Fibroblast of the aortic adventitia (primary cell): ENCODE measurements at regions not wholly inside any gene's neighbourhood (a gene's known extent, or its start where the extent isn't known, plus 50 kb on each side); places are given as distances from the start of the nearest gene placed in this dataset.

Source experiments
- DNase-seq: peaks from one replicate; pipeline ENCODE4 v3.0.0-alpha.2; 2010; ENCODE audit warnings: low read depth
- H3K4me3 ChIP-seq: 2 replicates; pipeline ENCODE4 v1.5.1; 2011; ENCODE audit warnings: low read depth, mild to moderate bottlenecking, control low read depth, low read length, moderate library complexity
- TF ChIP-seq, protein P1 (sequence below): IDR thresholded peaks from 2 replicates; pipeline ENCODE4 v1.5.1; 2011; ENCODE audit warnings: mild to moderate bottlenecking, low read length, control low read depth, inconsistent platforms; ENCODE audit not compliant: insufficient read depth

DNA sequence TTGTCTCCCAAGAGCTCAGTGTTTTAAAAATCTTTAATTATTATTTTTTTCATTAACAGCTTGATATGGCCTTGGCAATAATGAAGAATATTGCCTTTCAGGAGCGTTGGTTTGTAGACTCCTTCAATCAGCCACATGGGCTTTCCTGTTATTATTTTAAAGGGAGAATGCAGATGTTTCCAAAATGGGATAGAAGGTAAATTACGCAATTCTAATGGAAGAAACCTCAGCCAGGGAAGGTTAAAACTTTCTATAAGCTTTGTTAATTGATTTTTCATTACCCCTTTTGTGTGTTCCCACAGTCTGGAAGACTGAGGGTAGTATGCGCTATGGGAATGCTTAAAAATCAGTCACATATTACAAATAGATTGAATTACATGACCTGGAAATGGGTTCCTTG is 188.4 kb upstream of the NAV3 start:
- no peak for DNase-seq

DNA sequence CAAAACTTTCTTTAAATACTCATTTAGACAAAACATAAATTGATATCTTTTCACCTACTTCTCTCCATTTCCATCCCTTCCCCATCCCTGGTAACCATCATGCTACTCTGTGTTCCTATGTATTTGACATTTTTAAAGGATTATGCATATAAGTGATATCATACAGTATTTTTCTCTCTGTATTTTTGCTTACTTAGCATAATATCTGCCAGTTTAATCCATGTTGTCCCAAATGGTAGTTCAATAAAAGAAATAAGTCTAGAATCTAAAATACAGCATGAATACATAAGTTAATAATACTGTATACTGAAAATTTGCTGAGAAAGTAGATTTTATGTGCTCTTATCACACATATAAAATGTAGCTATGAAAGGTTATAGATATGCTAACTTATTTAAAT is 190.3 kb upstream of the NAV3 start:
- H3K4me3 ChIP-seq = no peak overlapping the region
- TF ChIP-seq, protein P1, sequence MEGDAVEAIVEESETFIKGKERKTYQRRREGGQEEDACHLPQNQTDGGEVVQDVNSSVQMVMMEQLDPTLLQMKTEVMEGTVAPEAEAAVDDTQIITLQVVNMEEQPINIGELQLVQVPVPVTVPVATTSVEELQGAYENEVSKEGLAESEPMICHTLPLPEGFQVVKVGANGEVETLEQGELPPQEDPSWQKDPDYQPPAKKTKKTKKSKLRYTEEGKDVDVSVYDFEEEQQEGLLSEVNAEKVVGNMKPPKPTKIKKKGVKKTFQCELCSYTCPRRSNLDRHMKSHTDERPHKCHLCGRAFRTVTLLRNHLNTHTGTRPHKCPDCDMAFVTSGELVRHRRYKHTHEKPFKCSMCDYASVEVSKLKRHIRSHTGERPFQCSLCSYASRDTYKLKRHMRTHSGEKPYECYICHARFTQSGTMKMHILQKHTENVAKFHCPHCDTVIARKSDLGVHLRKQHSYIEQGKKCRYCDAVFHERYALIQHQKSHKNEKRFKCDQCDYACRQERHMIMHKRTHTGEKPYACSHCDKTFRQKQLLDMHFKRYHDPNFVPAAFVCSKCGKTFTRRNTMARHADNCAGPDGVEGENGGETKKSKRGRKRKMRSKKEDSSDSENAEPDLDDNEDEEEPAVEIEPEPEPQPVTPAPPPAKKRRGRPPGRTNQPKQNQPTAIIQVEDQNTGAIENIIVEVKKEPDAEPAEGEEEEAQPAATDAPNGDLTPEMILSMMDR = no peak
- DNase-seq = no peak

More for the DNA sequence above, 188.4 kb upstream of the NAV3 start:
- H3K4me3 ChIP-seq = no peak overlapping the region
- TF ChIP-seq, protein P1 = no peak

DNA sequence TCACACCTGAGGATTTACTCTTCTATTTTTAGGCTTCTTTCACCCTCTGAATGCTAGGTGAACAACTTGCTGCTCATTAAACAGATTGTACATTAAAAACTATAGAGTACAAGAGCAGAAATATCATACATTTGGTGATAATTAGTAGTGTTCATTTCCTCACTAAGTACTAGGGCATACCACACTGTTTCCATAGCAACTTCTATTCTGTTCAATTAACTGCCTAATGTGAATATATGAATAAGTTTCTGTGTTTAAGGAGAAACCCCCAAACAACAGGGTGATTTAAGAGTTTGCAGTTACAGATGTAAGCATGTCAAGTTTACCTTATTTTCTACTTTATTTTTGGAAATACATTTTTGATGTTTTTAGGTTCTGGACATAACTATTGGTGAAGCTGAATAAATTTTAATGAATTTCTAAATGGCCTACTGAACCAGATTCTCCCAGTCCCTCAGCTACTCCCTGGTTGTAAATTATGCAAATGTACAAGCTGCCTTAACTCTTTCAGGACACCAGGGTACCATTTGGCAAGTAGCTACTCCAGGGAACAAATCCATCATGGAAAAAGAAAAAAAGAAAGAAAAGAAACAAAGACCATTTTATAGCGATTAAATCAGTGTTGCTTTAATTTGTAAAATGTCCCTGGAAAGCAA is 199.8 kb upstream of the NAV3 start:
- DNase-seq = no peak
- TF ChIP-seq, protein P1 = no peak

DNA sequence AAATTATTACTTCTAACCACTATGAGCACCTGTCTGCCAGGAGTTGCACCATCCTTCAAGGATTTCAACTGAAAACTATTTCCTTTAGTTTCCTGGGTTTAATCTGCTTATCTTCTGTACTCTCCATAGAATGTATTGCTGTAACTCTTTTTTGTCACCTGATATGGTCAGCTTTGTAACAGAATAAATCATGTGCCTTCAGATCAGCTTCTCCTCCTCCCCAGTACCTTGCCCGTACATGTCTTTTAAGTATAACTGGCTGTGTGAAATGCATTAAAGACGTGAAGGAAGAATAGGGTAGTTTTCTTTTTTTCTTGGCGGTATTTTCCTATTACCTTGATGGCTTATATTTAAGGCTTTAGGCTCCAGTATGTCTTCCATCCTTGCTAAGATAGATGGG is 200.3 kb upstream of the NAV3 start:
- TF ChIP-seq, protein P1 = no peak
- no peak overlapping the region for H3K4me3 ChIP-seq
- DNase-seq = no peak

More for the DNA sequence above, 199.8 kb upstream of the NAV3 start:
- H3K4me3 ChIP-seq = no peak overlapping the region

DNA sequence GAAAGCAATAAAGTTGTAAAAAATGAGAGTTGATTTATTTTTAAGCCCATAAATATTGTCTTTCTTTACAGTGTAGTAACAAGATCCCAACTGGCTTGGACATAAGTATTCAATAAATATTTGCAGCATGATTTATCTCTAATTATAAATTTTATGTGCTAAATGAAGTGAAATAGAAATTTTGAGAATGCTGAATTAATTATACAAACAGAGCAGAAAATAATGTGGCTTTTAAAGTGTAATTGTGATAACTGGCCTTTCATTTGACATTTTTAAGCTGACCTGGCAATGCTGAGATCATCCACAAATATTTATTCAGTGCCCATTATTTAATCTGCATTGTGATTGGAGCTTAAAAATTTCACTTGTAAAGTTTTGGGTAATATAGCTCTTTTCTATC is 201.6 kb upstream of the NAV3 start:
- no peak for DNase-seq
- no peak overlapping the region for H3K4me3 ChIP-seq
- TF ChIP-seq, protein P1 = no peak

DNA sequence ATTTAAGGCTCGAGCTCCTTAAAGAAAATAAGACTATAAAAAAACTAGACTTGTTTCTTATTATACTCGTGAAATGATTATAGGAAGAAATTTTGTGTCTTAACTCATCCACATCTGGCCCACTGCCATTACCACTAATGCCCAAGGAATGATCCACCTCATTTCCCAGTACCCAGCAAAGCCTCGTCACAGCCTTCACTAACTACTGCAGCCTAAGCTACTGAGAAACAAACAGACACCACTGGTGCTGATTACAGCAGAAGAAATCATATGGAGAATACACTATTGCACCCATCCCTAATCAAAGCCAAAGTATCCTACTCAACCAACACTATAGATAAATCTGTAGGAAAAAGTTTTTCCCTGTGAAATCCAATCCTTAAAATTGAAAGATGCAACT is 205.3 kb upstream of the NAV3 start:
- DNase-seq = peak; percentile 85
- TF ChIP-seq, protein P1 = no peak
- no peak overlapping the region for H3K4me3 ChIP-seq

DNA sequence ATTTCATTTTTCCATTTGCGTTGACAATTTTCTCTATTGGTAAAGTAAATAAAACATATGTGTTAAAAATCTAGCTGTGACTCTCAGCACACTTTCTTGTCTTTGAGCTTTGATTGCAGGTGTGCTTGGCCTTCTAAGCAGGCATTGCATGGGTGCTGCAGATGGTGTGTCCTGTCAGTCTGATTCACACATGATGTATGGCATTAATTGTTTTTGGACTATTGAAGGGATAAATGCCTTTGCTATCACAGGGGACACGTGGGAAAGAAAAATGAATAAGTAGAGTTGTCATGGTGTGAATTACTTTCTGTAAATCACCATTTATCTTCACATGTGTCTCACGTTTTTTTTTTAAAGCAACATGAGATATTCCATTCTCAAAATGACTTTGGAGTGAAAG is 211.3 kb upstream of the NAV3 start:
- no peak for DNase-seq
- TF ChIP-seq, protein P1 = no peak
- no peak overlapping the region for H3K4me3 ChIP-seq
